ENCODE measurements at regions not wholly inside any gene's neighbourhood (a gene's known extent, or its start where the extent isn't known, plus 50 kb on each side); places are given as distances from the start of the nearest gene placed in this dataset.
"Not testable (repeated sequence)": the region's sequence is repeated elsewhere in the genome, so short reads cannot be mapped to it uniquely, and the experiment has no call there.

DNA sequence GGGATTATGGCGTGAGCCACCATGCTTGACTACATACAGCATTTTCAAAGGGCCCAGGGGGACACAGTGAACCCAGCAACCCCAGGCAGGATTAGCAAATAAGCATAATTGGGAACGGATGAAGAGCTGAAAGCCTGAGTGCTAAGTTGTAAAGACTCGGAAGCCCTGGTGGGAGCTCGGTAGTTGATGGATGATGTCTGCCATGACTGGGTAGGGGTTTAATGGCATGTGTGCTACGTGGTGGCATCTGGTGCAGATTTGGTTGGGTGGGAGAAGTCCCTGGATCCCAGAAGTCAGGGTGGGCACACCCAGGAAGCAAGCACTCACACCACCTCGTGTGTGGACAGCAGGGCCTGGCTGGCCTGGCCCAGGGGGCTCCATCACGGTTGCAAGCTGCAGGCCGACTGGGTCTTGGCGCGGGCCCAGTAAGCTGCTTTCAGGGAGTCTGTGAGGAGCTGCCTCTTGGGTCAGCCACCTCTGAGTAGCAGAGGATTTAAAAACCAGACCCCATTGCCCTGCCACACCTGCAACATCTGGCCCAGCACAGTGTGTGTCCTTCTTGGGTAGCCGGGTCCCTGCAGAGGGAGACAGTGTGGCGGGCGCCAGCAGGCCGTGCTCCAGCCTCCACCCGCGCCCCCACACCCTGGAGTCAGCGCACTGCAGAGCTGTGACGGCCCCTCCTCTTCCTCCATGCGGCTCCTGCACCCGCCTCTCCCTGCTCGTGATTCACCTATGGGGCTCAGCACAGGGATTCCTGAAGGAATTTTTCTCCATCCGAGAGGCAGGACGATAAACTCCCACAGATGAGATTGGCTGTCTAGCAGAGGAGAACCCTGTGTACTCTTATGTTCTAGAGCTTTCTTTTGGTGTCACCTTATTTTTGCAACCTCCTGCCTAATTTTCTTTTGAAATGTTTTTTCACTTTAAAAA, 159.2 kb downstream of the LAT start:
- not testable (repeated sequence) for TF ChIP-seq CTCF (IDR thresholded peaks at IDR 0.05 in 4 of 5, conservative IDR thresholded peaks at IDR 0.05 in 1 of 5); POLR2A (IDR thresholded peaks at IDR 0.05)

Measured in gastrocnemius medialis (tissue), 4 donors.